Transverse colon (tissue), 4 donors: ENCODE measurements at regions not wholly inside any gene's neighbourhood (a gene's known extent, or its start where the extent isn't known, plus 50 kb on each side); places are given as distances from the start of the nearest gene placed in this dataset.

Experiments
- DNase-seq: peaks from one replicate; pipeline ENCODE4 v3.0.0-alpha.2; 2019
- H3K27ac ChIP-seq, 4 donors: fragments of 200-600 bp; sonication (generic); 2 replicates each; pipeline ENCODE4 v1.5.1; 2016 to 2018; ENCODE audit warnings: inconsistent platforms in 4 of 4
- H3K27me3 ChIP-seq: fragments of 200-600 bp; sonication (generic); 2 replicates; pipeline ENCODE4 v1.5.1; 2017; ENCODE audit warnings: inconsistent platforms
- H3K36me3 ChIP-seq, 4 donors: fragments of 200-600 bp; sonication (generic); 2 replicates each; pipeline ENCODE4 v1.5.1; 2017 to 2019; ENCODE audit warnings: inconsistent platforms in 4 of 4
- H3K4me1 ChIP-seq, 4 donors: fragments of 200-600 bp; sonication (generic); 2 replicates each; pipeline ENCODE4 v1.5.1; 2017 to 2020; ENCODE audit warnings: inconsistent platforms in 4 of 4
- H3K4me3 ChIP-seq, 4 donors: fragments of 200-600 bp; sonication (generic); 1 replicate in 1 of 4; 2 replicates in 3 of 4; pipeline versions ENCODE4 v1.5.1 to v1.6.1; 2017 to 2019; ENCODE audit warnings: inconsistent platforms in 4 of 4
- H3K9me3 ChIP-seq, 2 donors: fragments of 200-600 bp; sonication (generic); 2 replicates each; pipeline ENCODE4 v1.5.1; 2017 to 2019; ENCODE audit warnings: inconsistent platforms in 2 of 2
- EP300 ChIP-seq: sonication (generic); formaldehyde crosslinking; IDR thresholded peaks from one replicate; pipeline ENCODE4 v1.6.1; 2017; ENCODE audit warnings: antibody characterized with exemption, low read depth
- POLR2A ChIP-seq: fragments of 450-650 bp; IDR thresholded peaks from one replicate; pipeline ENCODE4 v1.6.1; 2016; ENCODE audit warnings: antibody characterized with exemption, mild to moderate bottlenecking, moderate library complexity
- POLR2AphosphoS5 ChIP-seq, 3 donors: sonication (generic); formaldehyde crosslinking; IDR thresholded peaks; one replicate each; pipeline ENCODE4 v1.6.1; 2016; ENCODE audit warnings: antibody characterized with exemption in 3 of 3
- WGBS, 2 donors: methylation state at CpG; one replicate each; pipeline ENCODE4 v1.1.5; 2018; ENCODE audit warnings: low coverage in 1 of 2; 5-methylcytosine and 5-hydroxymethylcytosine counted together
- in situ Hi-C, 4 donors: fragments of 200-750 bp; cut with MboI; loops; one replicate each; pipeline versions ENCODE4 v1.15.0 to v1.15.1; 2017; ENCODE audit warnings: low sequenced_read_pairs in 3 of 4, low pct_ligation_motif_present in 1 of 4, low pct_unique_long_range_greater_than_20kb in 1 of 4
- intact Hi-C: fragments of 100-400 bp; cut with DNase I; formaldehyde crosslinking; loops from one replicate; pipeline ENCODE4 v1.15.1; 2023; ENCODE audit warnings: low total_unique reads
- small RNA-seq, 4 donors: library from RNA; depleted of rRNA; stranded (forward); fragments of <200 nt; gene quantifications; one replicate each; pipeline ENCODE3, GENCODE V24; 2016
- TF ChIP-seq, protein P1 (sequence below), 5 experiments: fragments of 200-600 bp in 3 of 5; fragments of 450-650 bp in 2 of 5; sonication (generic) in 3 of 5; IDR thresholded peaks; 1 replicate in 2 of 5; 2 replicates in 3 of 5; pipeline ENCODE4 v1.5.1; 2016 to 2017; ENCODE audit warnings: antibody characterized with exemption in 5 of 5, inconsistent platforms in 3 of 5, mild to moderate bottlenecking in 2 of 5, moderate library complexity in 1 of 5

DNA sequence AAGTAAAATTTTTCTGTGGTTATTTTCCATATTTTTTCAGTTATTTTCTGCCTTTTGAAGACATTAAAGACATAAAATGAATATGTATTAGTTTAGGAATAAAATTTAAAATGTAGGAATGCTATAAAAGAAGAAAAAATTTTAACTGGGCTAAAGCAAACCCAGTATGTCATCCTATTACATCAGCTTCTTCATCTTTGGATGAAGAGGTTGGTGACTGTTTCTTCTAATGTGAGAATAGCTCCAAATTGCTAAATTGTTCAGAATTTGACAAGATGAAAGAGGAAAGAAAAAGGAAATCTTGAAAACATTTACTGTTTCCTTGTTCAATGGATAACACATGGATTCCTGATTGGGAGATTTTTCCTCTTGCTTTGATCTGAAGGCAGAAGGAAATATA lies 52.7 kb upstream of the PZP start:
- in situ Hi-C loops (no loop called here), intact Hi-C loops (no loop called here)
- H3K9me3 ChIP-seq, result no peaks in the 10 kb centered on the region
- no peak for DNase-seq
- no peaks in the 10 kb centered on the region for H3K4me1 ChIP-seq
- H3K27ac ChIP-seq, result no peak overlapping the region
- no peaks in the 10 kb centered on the region for H3K27me3 ChIP-seq
- no peak overlapping the region for H3K4me3 ChIP-seq
- H3K36me3 ChIP-seq, result no peaks in the 10 kb centered on the region
- no peak for TF ChIP-seq POLR2A
- TF ChIP-seq POLR2AphosphoS5 (IDR thresholded peaks at IDR 0.05), result no peak
- TF ChIP-seq, protein P1, sequence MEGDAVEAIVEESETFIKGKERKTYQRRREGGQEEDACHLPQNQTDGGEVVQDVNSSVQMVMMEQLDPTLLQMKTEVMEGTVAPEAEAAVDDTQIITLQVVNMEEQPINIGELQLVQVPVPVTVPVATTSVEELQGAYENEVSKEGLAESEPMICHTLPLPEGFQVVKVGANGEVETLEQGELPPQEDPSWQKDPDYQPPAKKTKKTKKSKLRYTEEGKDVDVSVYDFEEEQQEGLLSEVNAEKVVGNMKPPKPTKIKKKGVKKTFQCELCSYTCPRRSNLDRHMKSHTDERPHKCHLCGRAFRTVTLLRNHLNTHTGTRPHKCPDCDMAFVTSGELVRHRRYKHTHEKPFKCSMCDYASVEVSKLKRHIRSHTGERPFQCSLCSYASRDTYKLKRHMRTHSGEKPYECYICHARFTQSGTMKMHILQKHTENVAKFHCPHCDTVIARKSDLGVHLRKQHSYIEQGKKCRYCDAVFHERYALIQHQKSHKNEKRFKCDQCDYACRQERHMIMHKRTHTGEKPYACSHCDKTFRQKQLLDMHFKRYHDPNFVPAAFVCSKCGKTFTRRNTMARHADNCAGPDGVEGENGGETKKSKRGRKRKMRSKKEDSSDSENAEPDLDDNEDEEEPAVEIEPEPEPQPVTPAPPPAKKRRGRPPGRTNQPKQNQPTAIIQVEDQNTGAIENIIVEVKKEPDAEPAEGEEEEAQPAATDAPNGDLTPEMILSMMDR (IDR thresholded peaks at IDR 0.05), result no peak
- no peak for TF ChIP-seq EP300

DNA sequence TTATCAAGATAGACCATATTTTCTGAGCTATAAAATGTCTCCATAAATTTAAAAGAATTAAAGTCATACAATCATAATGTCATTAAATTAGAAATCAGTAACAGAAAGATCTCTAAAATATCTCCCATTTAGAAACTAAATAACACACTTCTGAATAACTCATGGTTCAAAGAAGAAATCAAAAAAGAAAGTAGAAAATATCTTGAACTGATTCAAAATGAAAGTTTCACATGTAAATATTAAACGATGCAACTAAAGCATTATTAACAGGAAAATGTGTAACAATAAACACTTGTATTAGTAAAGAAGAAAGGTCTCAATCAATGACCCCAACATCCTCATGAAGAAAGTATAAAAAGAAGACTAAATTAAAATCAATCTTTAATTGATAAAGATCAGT lies 50.5 kb upstream of the PZP start:
- WGBS, 2 donors, result 44 to 62% methylated on average over 1 of the region's 1 CpG
- no peak for TF ChIP-seq POLR2AphosphoS5 (IDR thresholded peaks at IDR 0.05)
- no peak for TF ChIP-seq POLR2A
- TF ChIP-seq, protein P1 (IDR thresholded peaks at IDR 0.05), result no peak
- TF ChIP-seq EP300, result no peak
- no peak overlapping the region for H3K4me3 ChIP-seq
- no peak for DNase-seq
- intact Hi-C loops (no loop called here), in situ Hi-C loops (no loop called here)
- no peaks in the 10 kb centered on the region for H3K4me1 ChIP-seq
- no peaks in the 10 kb centered on the region for H3K9me3 ChIP-seq
- H3K27ac ChIP-seq, result no peak overlapping the region
- H3K27me3 ChIP-seq, result no peaks in the 10 kb centered on the region
- H3K36me3 ChIP-seq, result no peaks in the 10 kb centered on the region

Small RNA genes lying in the stretch of these regions (small RNA-seq; reads per million reads assigned to genes)
- 0 reads per million in 4 donors for gene RF00072
